Inflammatory macrophage (primary cell): ENCODE measurements at regions not wholly inside any gene's neighbourhood (a gene's known extent, or its start where the extent isn't known, plus 50 kb on each side); places are given as distances from the start of the nearest gene placed in this dataset.
A peak's percentile ranks its signal among the peaks of the same experiment; 100 is the strongest.

Experiments
- DNase-seq, 2 donors: peaks; one replicate each; pipeline ENCODE4 v3.0.0-alpha.2; 2020 to 2022

GRCh38 chr17:45688353-45688752 lies 95.8 kb upstream of the CRHR1 start:
- no peak for DNase-seq

- DNase-seq = no peak
These were observed 95.3 kb upstream of the CRHR1 start for GRCh38 chr17:45688820-45689219.

GRCh38 chr17:45689451-45689850 lies 94.7 kb upstream of the CRHR1 start:
- DNase-seq = no peak

- no peak for DNase-seq
These were observed 93.4 kb upstream of the CRHR1 start for GRCh38 chr17:45690625-45691275.

- DNase-seq = no peak
These were observed 91.5 kb upstream of the CRHR1 start for GRCh38 chr17:45692661-45693060.

GRCh38 chr17:45693792-45694191 lies 90.3 kb upstream of the CRHR1 start:
- DNase-seq = no peak

- no peak for DNase-seq
These were observed 87.7 kb upstream of the CRHR1 start for GRCh38 chr17:45696442-45696841.

- no peak for DNase-seq
These were observed 87.0 kb upstream of the CRHR1 start for GRCh38 chr17:45697076-45697475.

- DNase-seq = no peak
These were observed 83.7 kb upstream of the CRHR1 start for GRCh38 chr17:45700171-45701090.

- DNase-seq = no peak
These were observed 81.4 kb upstream of the CRHR1 start for GRCh38 chr17:45702666-45703266.

GRCh38 chr17:45703348-45703747 lies 80.8 kb upstream of the CRHR1 start:
- DNase-seq = no peak

- no peak for DNase-seq
These were observed 80.3 kb upstream of the CRHR1 start for GRCh38 chr17:45703806-45704205.

GRCh38 chr17:45704251-45704650 lies 79.9 kb upstream of the CRHR1 start:
- no peak for DNase-seq

GRCh38 chr17:45705123-45706009 lies 78.8 kb upstream of the CRHR1 start:
- DNase-seq = peak; percentile 19 to 27

- DNase-seq = no peak
These were observed 78.1 kb upstream of the CRHR1 start for GRCh38 chr17:45706033-45706432.

GRCh38 chr17:45708707-45709290 lies 75.3 kb upstream of the CRHR1 start:
- no peak for DNase-seq

- no peak for DNase-seq
These were observed 74.3 kb upstream of the CRHR1 start for GRCh38 chr17:45709728-45710288.

- DNase-seq = no peak
These were observed 68.3 kb upstream of the CRHR1 start for GRCh38 chr17:45715787-45716186.

GRCh38 chr17:45718791-45719190 lies 65.3 kb upstream of the CRHR1 start:
- no peak for DNase-seq

- DNase-seq = peak in 1 of 2 donors; percentile 41
These were observed 64.6 kb upstream of the CRHR1 start for GRCh38 chr17:45719335-45720071.

- no peak for DNase-seq
These were observed 63.7 kb upstream of the CRHR1 start for GRCh38 chr17:45720386-45720785.
